ENCODE measurements at regions not wholly inside any gene's neighbourhood (a gene's known extent, or its start where the extent isn't known, plus 50 kb on each side); places are given as distances from the start of the nearest gene placed in this dataset.

DNA sequence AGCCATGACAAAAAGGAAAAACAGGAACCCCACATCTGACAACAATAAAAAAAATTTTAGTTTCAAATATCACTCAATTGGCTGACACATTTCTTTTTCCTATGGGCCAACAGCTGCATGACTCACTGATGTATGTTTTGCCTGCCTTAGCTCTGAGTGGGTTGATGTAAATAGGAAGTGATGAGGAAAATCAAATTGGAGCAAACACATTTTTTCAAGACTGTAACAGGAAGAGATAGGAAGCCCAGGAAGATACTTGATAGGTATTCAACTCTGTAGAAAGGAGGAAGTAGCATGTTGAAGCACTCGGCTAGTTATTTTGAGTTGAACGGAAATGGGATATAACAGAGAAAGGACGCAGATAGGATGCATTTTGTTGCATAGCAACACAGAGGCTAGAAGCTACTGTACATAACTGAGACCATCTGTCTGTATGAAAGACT, 168.0 kb upstream of the NR5A2 start:
- no peak overlapping the region for H3K9ac ChIP-seq (ENCODE audit: low read depth in 1 of 2, low read length in 2 of 2)
- H3K27ac ChIP-seq (ENCODE audit: low read depth in 2 of 2, low read length in 2 of 2): no peak overlapping the region
- H3K4me1 ChIP-seq (ENCODE audit: control insufficient read depth in 2 of 2, insufficient read depth in 2 of 2, low read length in 2 of 2): no peaks in the 10 kb centered on the region
- no peaks in the 10 kb centered on the region for H3K36me3 ChIP-seq (ENCODE audit: control insufficient read depth in 2 of 2, insufficient read depth in 2 of 2, low read length in 2 of 2)
- no peaks in the 10 kb centered on the region for H3K9me3 ChIP-seq (ENCODE audit: control insufficient read depth in 2 of 2, low read length in 2 of 2)
- no peaks in the 10 kb centered on the region for H3K27me3 ChIP-seq (ENCODE audit: control insufficient read depth in 2 of 2, insufficient read depth in 2 of 2, low read length in 2 of 2)
- H3K4me3 ChIP-seq (ENCODE audit: low read length in 2 of 2): no peak overlapping the region

GRCh38 chr1:199861020-199861795, 166.3 kb upstream of the NR5A2 start:
- no peaks in the 10 kb centered on the region for H3K36me3 ChIP-seq (ENCODE audit: control insufficient read depth in 2 of 2, insufficient read depth in 2 of 2, low read length in 2 of 2)
- H3K4me1 ChIP-seq (ENCODE audit: control insufficient read depth in 2 of 2, insufficient read depth in 2 of 2, low read length in 2 of 2): no peaks in the 10 kb centered on the region
- H3K4me3 ChIP-seq (ENCODE audit: low read length in 2 of 2): no peak overlapping the region
- no peaks in the 10 kb centered on the region for H3K9me3 ChIP-seq (ENCODE audit: control insufficient read depth in 2 of 2, low read length in 2 of 2)
- no peaks in the 10 kb centered on the region for H3K27me3 ChIP-seq (ENCODE audit: control insufficient read depth in 2 of 2, insufficient read depth in 2 of 2, low read length in 2 of 2)
- no peak overlapping the region for H3K27ac ChIP-seq (ENCODE audit: low read depth in 2 of 2, low read length in 2 of 2)
- no peak overlapping the region for H3K9ac ChIP-seq (ENCODE audit: low read depth in 1 of 2, low read length in 2 of 2)

DNA sequence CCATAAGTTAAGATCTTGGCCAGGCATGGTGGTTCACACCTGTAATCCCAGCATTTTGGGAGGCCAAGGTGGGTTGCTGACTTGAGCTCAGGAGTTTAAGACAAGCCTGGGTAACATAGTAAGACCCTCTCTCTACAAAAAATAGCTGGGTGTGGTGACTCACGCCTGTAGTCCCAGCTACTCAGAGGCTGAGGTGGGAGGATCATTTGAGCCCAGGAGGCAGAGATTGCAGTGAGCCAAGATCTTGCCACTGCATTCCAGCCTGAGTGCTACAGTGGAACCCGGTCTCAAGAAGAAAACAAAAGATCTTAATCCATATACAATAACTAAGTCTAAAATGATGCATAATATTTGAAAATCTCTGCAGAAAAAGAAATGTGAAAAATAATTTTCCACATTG, 165.5 kb upstream of the NR5A2 start:
- Histone ChIP-seq H3K36me3 (ENCODE audit: control insufficient read depth in 2 of 2, insufficient read depth in 2 of 2, low read length in 2 of 2) (no peaks in the 10 kb centered on the region), H3K9ac (ENCODE audit: low read depth in 1 of 2, low read length in 2 of 2) (no peak overlapping the region), H3K9me3 (ENCODE audit: control insufficient read depth in 2 of 2, low read length in 2 of 2) (no peaks in the 10 kb centered on the region), H3K4me1 (ENCODE audit: control insufficient read depth in 2 of 2, insufficient read depth in 2 of 2, low read length in 2 of 2) (no peaks in the 10 kb centered on the region), H3K4me3 (ENCODE audit: low read length in 2 of 2) (no peak overlapping the region), H3K27ac (ENCODE audit: low read depth in 2 of 2, low read length in 2 of 2) (no peak overlapping the region), H3K27me3 (ENCODE audit: control insufficient read depth in 2 of 2, insufficient read depth in 2 of 2, low read length in 2 of 2) (no peaks in the 10 kb centered on the region)

DNA sequence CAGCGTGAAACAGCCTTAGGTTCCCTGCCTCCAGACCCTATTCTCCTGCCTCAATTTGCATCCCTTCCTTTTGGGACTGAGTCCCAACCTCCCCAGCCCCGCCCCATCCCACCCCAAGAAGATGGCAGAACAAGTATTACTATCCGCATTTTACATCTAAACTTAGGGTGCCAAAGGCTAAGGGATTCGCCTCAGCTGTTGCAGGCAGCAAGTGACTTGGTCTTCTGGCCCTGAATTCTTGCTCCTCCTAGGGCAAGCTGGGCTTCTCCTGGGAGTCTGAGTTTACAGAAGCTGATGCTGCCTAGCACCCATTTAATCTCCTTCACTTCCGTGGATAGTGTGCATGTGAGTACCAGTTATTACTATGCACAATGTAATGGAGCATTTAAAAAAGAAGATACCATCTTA, 161.3 kb upstream of the NR5A2 start:
- Histone ChIP-seq H3K27ac (ENCODE audit: low read depth in 2 of 2, low read length in 2 of 2) (no peak overlapping the region), H3K4me1 (ENCODE audit: control insufficient read depth in 2 of 2, insufficient read depth in 2 of 2, low read length in 2 of 2) (no peaks in the 10 kb centered on the region), H3K36me3 (ENCODE audit: control insufficient read depth in 2 of 2, insufficient read depth in 2 of 2, low read length in 2 of 2) (no peaks in the 10 kb centered on the region), H3K9me3 (ENCODE audit: control insufficient read depth in 2 of 2, low read length in 2 of 2) (no peaks in the 10 kb centered on the region), H3K4me3 (ENCODE audit: low read length in 2 of 2) (no peak overlapping the region), H3K9ac (ENCODE audit: low read depth in 1 of 2, low read length in 2 of 2) (no peak overlapping the region), H3K27me3 (ENCODE audit: control insufficient read depth in 2 of 2, insufficient read depth in 2 of 2, low read length in 2 of 2) (no peaks in the 10 kb centered on the region)

- no peaks in the 10 kb centered on the region for H3K4me1 ChIP-seq (ENCODE audit: control insufficient read depth in 2 of 2, insufficient read depth in 2 of 2, low read length in 2 of 2)
- H3K9me3 ChIP-seq (ENCODE audit: control insufficient read depth in 2 of 2, low read length in 2 of 2): no peaks in the 10 kb centered on the region
- H3K4me3 ChIP-seq (ENCODE audit: low read length in 2 of 2): no peak overlapping the region
- no peak overlapping the region for H3K27ac ChIP-seq (ENCODE audit: low read depth in 2 of 2, low read length in 2 of 2)
- no peaks in the 10 kb centered on the region for H3K36me3 ChIP-seq (ENCODE audit: control insufficient read depth in 2 of 2, insufficient read depth in 2 of 2, low read length in 2 of 2)
- H3K27me3 ChIP-seq (ENCODE audit: control insufficient read depth in 2 of 2, insufficient read depth in 2 of 2, low read length in 2 of 2): no peaks in the 10 kb centered on the region
- H3K9ac ChIP-seq (ENCODE audit: low read depth in 1 of 2, low read length in 2 of 2): no peak overlapping the region
Measured at GRCh38 chr1:199867601-199868000, 159.9 kb upstream of the NR5A2 start.

DNA sequence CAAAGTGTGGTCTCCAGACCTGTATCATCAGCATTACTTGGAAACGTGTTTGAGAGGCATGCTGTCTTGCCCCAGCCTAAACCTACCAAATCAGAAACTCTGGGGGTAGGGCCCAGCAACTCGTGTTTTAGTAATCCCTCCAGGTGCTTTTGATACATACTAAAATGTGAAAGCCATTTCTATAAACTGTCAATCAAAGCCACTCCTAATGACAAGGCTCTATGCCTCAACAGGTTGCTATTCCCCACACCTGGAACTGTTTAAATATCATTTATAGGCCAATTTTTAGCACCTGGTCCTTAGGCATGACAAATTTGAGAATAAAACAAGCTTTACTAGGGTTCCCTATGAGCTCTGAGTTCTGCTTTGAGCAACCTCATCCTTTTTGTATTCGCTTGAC, 158.7 kb upstream of the NR5A2 start:
- no peaks in the 10 kb centered on the region for H3K27me3 ChIP-seq (ENCODE audit: control insufficient read depth in 2 of 2, insufficient read depth in 2 of 2, low read length in 2 of 2)
- H3K9ac ChIP-seq (ENCODE audit: low read depth in 1 of 2, low read length in 2 of 2): no peak overlapping the region
- H3K36me3 ChIP-seq (ENCODE audit: control insufficient read depth in 2 of 2, insufficient read depth in 2 of 2, low read length in 2 of 2): no peaks in the 10 kb centered on the region
- no peaks in the 10 kb centered on the region for H3K4me1 ChIP-seq (ENCODE audit: control insufficient read depth in 2 of 2, insufficient read depth in 2 of 2, low read length in 2 of 2)
- H3K4me3 ChIP-seq (ENCODE audit: low read length in 2 of 2): no peak overlapping the region
- no peaks in the 10 kb centered on the region for H3K9me3 ChIP-seq (ENCODE audit: control insufficient read depth in 2 of 2, low read length in 2 of 2)
- no peak overlapping the region for H3K27ac ChIP-seq (ENCODE audit: low read depth in 2 of 2, low read length in 2 of 2)

- Histone ChIP-seq H3K27me3 (ENCODE audit: control insufficient read depth in 2 of 2, insufficient read depth in 2 of 2, low read length in 2 of 2) (no peaks in the 10 kb centered on the region), H3K4me3 (ENCODE audit: low read length in 2 of 2) (no peak overlapping the region), H3K9me3 (ENCODE audit: control insufficient read depth in 2 of 2, low read length in 2 of 2) (no peaks in the 10 kb centered on the region), H3K9ac (ENCODE audit: low read depth in 1 of 2, low read length in 2 of 2) (no peak overlapping the region), H3K36me3 (ENCODE audit: control insufficient read depth in 2 of 2, insufficient read depth in 2 of 2, low read length in 2 of 2) (no peaks in the 10 kb centered on the region), H3K4me1 (ENCODE audit: control insufficient read depth in 2 of 2, insufficient read depth in 2 of 2, low read length in 2 of 2) (no peaks in the 10 kb centered on the region), H3K27ac (ENCODE audit: low read depth in 2 of 2, low read length in 2 of 2) (no peak overlapping the region)
Measured at GRCh38 chr1:199875337-199875736, 152.2 kb upstream of the NR5A2 start.

DNA sequence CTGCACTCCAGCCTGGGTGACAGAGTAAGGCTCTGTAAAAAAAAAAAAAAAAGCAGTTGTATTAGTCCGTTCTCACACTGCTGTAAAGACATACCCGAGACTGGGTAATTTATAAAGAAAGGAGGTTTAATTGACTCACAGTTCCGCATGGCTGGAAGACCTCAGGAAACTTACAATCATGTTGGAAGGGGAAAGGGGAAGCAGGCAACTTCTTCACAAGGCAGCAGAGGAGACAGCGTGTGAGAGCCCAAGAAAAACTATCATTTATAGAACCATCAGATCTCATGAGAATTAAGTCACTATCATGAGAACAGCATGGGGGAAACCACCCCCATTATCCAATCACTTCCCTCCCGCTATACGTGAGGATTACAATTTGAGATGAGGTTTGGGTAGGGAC, 151.7 kb upstream of the NR5A2 start:
- no peaks in the 10 kb centered on the region for H3K36me3 ChIP-seq (ENCODE audit: control insufficient read depth in 2 of 2, insufficient read depth in 2 of 2, low read length in 2 of 2)
- H3K9ac ChIP-seq (ENCODE audit: low read depth in 1 of 2, low read length in 2 of 2): no peak overlapping the region
- H3K4me3 ChIP-seq (ENCODE audit: low read length in 2 of 2): no peak overlapping the region
- no peak overlapping the region for H3K27ac ChIP-seq (ENCODE audit: low read depth in 2 of 2, low read length in 2 of 2)
- no peaks in the 10 kb centered on the region for H3K9me3 ChIP-seq (ENCODE audit: control insufficient read depth in 2 of 2, low read length in 2 of 2)
- no peaks in the 10 kb centered on the region for H3K27me3 ChIP-seq (ENCODE audit: control insufficient read depth in 2 of 2, insufficient read depth in 2 of 2, low read length in 2 of 2)
- no peaks in the 10 kb centered on the region for H3K4me1 ChIP-seq (ENCODE audit: control insufficient read depth in 2 of 2, insufficient read depth in 2 of 2, low read length in 2 of 2)

- no peaks in the 10 kb centered on the region for H3K36me3 ChIP-seq (ENCODE audit: control insufficient read depth in 2 of 2, insufficient read depth in 2 of 2, low read length in 2 of 2)
- no peak overlapping the region for H3K27ac ChIP-seq (ENCODE audit: low read depth in 2 of 2, low read length in 2 of 2)
- no peaks in the 10 kb centered on the region for H3K9me3 ChIP-seq (ENCODE audit: control insufficient read depth in 2 of 2, low read length in 2 of 2)
- no peak overlapping the region for H3K4me3 ChIP-seq (ENCODE audit: low read length in 2 of 2)
- no peaks in the 10 kb centered on the region for H3K27me3 ChIP-seq (ENCODE audit: control insufficient read depth in 2 of 2, insufficient read depth in 2 of 2, low read length in 2 of 2)
- no peak overlapping the region for H3K9ac ChIP-seq (ENCODE audit: low read depth in 1 of 2, low read length in 2 of 2)
- no peaks in the 10 kb centered on the region for H3K4me1 ChIP-seq (ENCODE audit: control insufficient read depth in 2 of 2, insufficient read depth in 2 of 2, low read length in 2 of 2)
Measured at GRCh38 chr1:199877526-199878384, 149.8 kb upstream of the NR5A2 start.

GRCh38 chr1:199878823-199879222, 148.7 kb upstream of the NR5A2 start:
- Histone ChIP-seq H3K4me3 (ENCODE audit: low read length in 2 of 2) (no peak overlapping the region), H3K27ac (ENCODE audit: low read depth in 2 of 2, low read length in 2 of 2) (no peak overlapping the region), H3K36me3 (ENCODE audit: control insufficient read depth in 2 of 2, insufficient read depth in 2 of 2, low read length in 2 of 2) (no peaks in the 10 kb centered on the region), H3K27me3 (ENCODE audit: control insufficient read depth in 2 of 2, insufficient read depth in 2 of 2, low read length in 2 of 2) (no peaks in the 10 kb centered on the region), H3K4me1 (ENCODE audit: control insufficient read depth in 2 of 2, insufficient read depth in 2 of 2, low read length in 2 of 2) (no peaks in the 10 kb centered on the region), H3K9me3 (ENCODE audit: control insufficient read depth in 2 of 2, low read length in 2 of 2) (no peaks in the 10 kb centered on the region), H3K9ac (ENCODE audit: low read depth in 1 of 2, low read length in 2 of 2) (no peak overlapping the region)

All from mucosa of rectum (tissue), 2 donors.